Activated effector memory CD4-positive, alpha-beta T cell treated with anti-CD3 and anti-CD28 coated beads, Interleukin-2, amount 50 U/mL, for 16 hours (primary cell): ENCODE measurements at regions not wholly inside any gene's neighbourhood (a gene's known extent, or its start where the extent isn't known, plus 50 kb on each side); places are given as distances from the start of the nearest gene placed in this dataset.
A peak's percentile ranks its signal among the peaks of the same experiment; 100 is the strongest.

ENCODE experiments used
- DNase-seq: peaks from one replicate; pipeline ENCODE4 v3.0.0-alpha.2; 2020

GRCh38 chr9:4382722-4383317 is 83.0 kb upstream of the GLIS3 start:
- no peak for DNase-seq

- DNase-seq = no peak
Observed at GRCh38 chr9:4381744-4382143, 81.9 kb upstream of the GLIS3 start.

- no peak for DNase-seq
Observed at GRCh38 chr9:4380406-4380805, 80.5 kb upstream of the GLIS3 start.

GRCh38 chr9:4375424-4376200 is 75.7 kb upstream of the GLIS3 start:
- DNase-seq = no peak

GRCh38 chr9:4371108-4371507 is 71.2 kb upstream of the GLIS3 start:
- no peak for DNase-seq

- DNase-seq = no peak
Observed at GRCh38 chr9:4370501-4370900, 70.6 kb upstream of the GLIS3 start.

- peak; percentile 65 for DNase-seq
Observed at GRCh38 chr9:4366591-4367330, 66.9 kb upstream of the GLIS3 start.

GRCh38 chr9:4365055-4365454 is 65.2 kb upstream of the GLIS3 start:
- no peak for DNase-seq

- no peak for DNase-seq
Observed at GRCh38 chr9:4362281-4362680, 62.4 kb upstream of the GLIS3 start.

GRCh38 chr9:4359016-4359415 is 59.1 kb upstream of the GLIS3 start:
- DNase-seq = no peak

- no peak for DNase-seq
Observed at GRCh38 chr9:4357929-4358328, 58.1 kb upstream of the GLIS3 start.

GRCh38 chr9:4356306-4356705 is 56.4 kb upstream of the GLIS3 start:
- DNase-seq = no peak

- DNase-seq = no peak
Observed at GRCh38 chr9:4353236-4353635, 53.4 kb upstream of the GLIS3 start.

- no peak for DNase-seq
Observed at GRCh38 chr9:4349816-4350418, 50.0 kb upstream of the GLIS3 start.
